ENCODE measurements at regions not wholly inside any gene's neighbourhood (a gene's known extent, or its start where the extent isn't known, plus 50 kb on each side); places are given as distances from the start of the nearest gene placed in this dataset.
"Not testable (repeated sequence)": the region's sequence is repeated elsewhere in the genome, so short reads cannot be mapped to it uniquely, and the experiment has no call there.

- no peak for DNase-seq (ENCODE audit: low read depth)
These were observed 233.0 kb upstream of the NFIA start for GRCh38 chr1:60849401-60849800.

GRCh38 chr1:60848583-60849188, 233.7 kb upstream of the NFIA start:
- peak; percentile 12 for DNase-seq (ENCODE audit: low read depth)

- DNase-seq (ENCODE audit: low read depth): no peak
These were observed 234.3 kb upstream of the NFIA start for GRCh38 chr1:60847855-60848582.

GRCh38 chr1:60847391-60847790, 235.0 kb upstream of the NFIA start:
- no peak for DNase-seq (ENCODE audit: low read depth)

- DNase-seq (ENCODE audit: low read depth): not testable (repeated sequence)
These were observed 236.7 kb upstream of the NFIA start for GRCh38 chr1:60845659-60846058.

GRCh38 chr1:60842304-60842703, 240.1 kb upstream of the NFIA start:
- no peak for DNase-seq (ENCODE audit: low read depth)

GRCh38 chr1:60841116-60842046, 241.0 kb upstream of the NFIA start:
- no peak for DNase-seq (ENCODE audit: low read depth)

GRCh38 chr1:60840476-60840875, 241.9 kb upstream of the NFIA start:
- DNase-seq (ENCODE audit: low read depth): not testable (repeated sequence)

GRCh38 chr1:60835649-60836048, 246.7 kb upstream of the NFIA start:
- DNase-seq (ENCODE audit: low read depth): no peak

- DNase-seq (ENCODE audit: low read depth): no peak
These were observed 249.2 kb upstream of the NFIA start for GRCh38 chr1:60833173-60833572.

- DNase-seq (ENCODE audit: low read depth): no peak
These were observed 250.0 kb upstream of the NFIA start for GRCh38 chr1:60832367-60832766.

- DNase-seq (ENCODE audit: low read depth): no peak
These were observed 250.6 kb upstream of the NFIA start for GRCh38 chr1:60831780-60832179.

GRCh38 chr1:60828944-60829343, 253.4 kb upstream of the NFIA start:
- DNase-seq (ENCODE audit: low read depth): no peak

- DNase-seq (ENCODE audit: low read depth): no peak
These were observed 255.9 kb upstream of the NFIA start for GRCh38 chr1:60826320-60827094.

- no peak for DNase-seq (ENCODE audit: low read depth)
These were observed 256.8 kb upstream of the NFIA start for GRCh38 chr1:60825593-60825992.

- DNase-seq (ENCODE audit: low read depth): no peak
These were observed 259.2 kb upstream of the NFIA start for GRCh38 chr1:60823151-60823550.

- DNase-seq (ENCODE audit: low read depth): no peak
These were observed 260.1 kb upstream of the NFIA start for GRCh38 chr1:60822252-60822651.

- no peak for DNase-seq (ENCODE audit: low read depth)
These were observed 261.2 kb upstream of the NFIA start for GRCh38 chr1:60821156-60821555.

GRCh38 chr1:60818969-60819701, 263.2 kb upstream of the NFIA start:
- no peak for DNase-seq (ENCODE audit: low read depth)

GRCh38 chr1:60813071-60813470, 269.3 kb upstream of the NFIA start:
- peak; percentile 7 for DNase-seq (ENCODE audit: low read depth)

All from GM04504 (cell line).